BE2C (cell line): ENCODE measurements at regions not wholly inside any gene's neighbourhood (a gene's known extent, or its start where the extent isn't known, plus 50 kb on each side); places are given as distances from the start of the nearest gene placed in this dataset.

Experiments used
- DNase-seq: peaks from one replicate; pipeline ENCODE4 v3.0.0-alpha.2; 2020
- H3K27me3 ChIP-seq: fragments of 250-450 bp; sonication (Bioruptor Pico); 2 replicates; pipeline ENCODE4 v1.5.1; 2020; ENCODE audit warnings: mild to moderate bottlenecking
- H3K36me3 ChIP-seq: fragments of 250-450 bp; sonication (Bioruptor Pico); 2 replicates; pipeline ENCODE4 v1.5.1; 2020; ENCODE audit warnings: mild to moderate bottlenecking
- H3K4me1 ChIP-seq: fragments of 250-450 bp; sonication (Bioruptor Pico); 2 replicates; pipeline ENCODE4 v1.5.1; 2020
- H3K4me3 ChIP-seq: 2 replicates; pipeline ENCODE4 v1.5.1; 2011; ENCODE audit warnings: low read depth, low read length
- H3K9me3 ChIP-seq: fragments of 250-450 bp; sonication (Bioruptor Pico); 2 replicates; pipeline ENCODE4 v1.5.1; 2020
- CTCF ChIP-seq: IDR thresholded peaks from 2 replicates; pipeline ENCODE4 v1.5.1; 2012; ENCODE audit warnings: mild to moderate bottlenecking, low read depth, low read length

GRCh38 chr15:70299931-70300869, 202.5 kb upstream of the TLE3 start:
- no peak overlapping the region for H3K4me3 ChIP-seq
- DNase-seq = no peak
- TF ChIP-seq CTCF = no peak

GRCh38 chr15:70297465-70298058, 199.8 kb upstream of the TLE3 start:
- Histone ChIP-seq H3K4me1 (peaks cover 13% of the 10 kb centered on the region), H3K9me3 (no peaks in the 10 kb centered on the region), H3K4me3 (no peak overlapping the region), H3K36me3 (no peaks in the 10 kb centered on the region), H3K27me3 (no peaks in the 10 kb centered on the region)
- DNase-seq = no peak
- no peak for TF ChIP-seq CTCF

More at GRCh38 chr15:70299931-70300869, 202.5 kb upstream of the TLE3 start:
- no peaks in the 10 kb centered on the region for H3K27me3 ChIP-seq
- peaks cover 6% of the 10 kb centered on the region; the same call in 1 of the 2 replicates for H3K4me1 ChIP-seq
- H3K36me3 ChIP-seq = no peaks in the 10 kb centered on the region
- H3K9me3 ChIP-seq = no peaks in the 10 kb centered on the region

- no peaks in the 10 kb centered on the region; the same call in 1 of the 2 replicates for H3K9me3 ChIP-seq
- no peak for TF ChIP-seq CTCF
- no peaks in the 10 kb centered on the region for H3K36me3 ChIP-seq
- DNase-seq = no peak
- H3K4me1 ChIP-seq = peaks cover 34% of the 10 kb centered on the region
- no peaks in the 10 kb centered on the region for H3K27me3 ChIP-seq
- no peak overlapping the region for H3K4me3 ChIP-seq
These were observed 197.1 kb upstream of the TLE3 start for GRCh38 chr15:70294731-70295305.

GRCh38 chr15:70293591-70294470, 196.1 kb upstream of the TLE3 start:
- DNase-seq = peak; percentile 83
- H3K4me1 ChIP-seq = peaks cover 34% of the 10 kb centered on the region
- no peak overlapping the region for H3K4me3 ChIP-seq
- H3K9me3 ChIP-seq = no peaks in the 10 kb centered on the region; the same call in 1 of the 2 replicates
- H3K27me3 ChIP-seq = no peaks in the 10 kb centered on the region
- TF ChIP-seq CTCF = no peak
- no peaks in the 10 kb centered on the region for H3K36me3 ChIP-seq

GRCh38 chr15:70293138-70293537, 195.4 kb upstream of the TLE3 start:
- Histone ChIP-seq H3K9me3 (no peaks in the 10 kb centered on the region; the same call in 1 of the 2 replicates), H3K4me3 (no peak overlapping the region), H3K36me3 (no peaks in the 10 kb centered on the region), H3K4me1 (peaks cover 34% of the 10 kb centered on the region), H3K27me3 (no peaks in the 10 kb centered on the region)
- TF ChIP-seq CTCF = no peak
- DNase-seq = no peak
